H1 (cell line): ENCODE measurements at regions not wholly inside any gene's neighbourhood (a gene's known extent, or its start where the extent isn't known, plus 50 kb on each side); places are given as distances from the start of the nearest gene placed in this dataset.

Experiments
- CTCF ChIA-PET: fragments of 300-600 bp; sonication (Branson Sonifier 250); formaldehyde crosslinking; loops from one replicate; lab custom pipeline; 2021; ENCODE audit not compliant: partially characterized antibody; lab: Charles Lee
- POLR2A ChIA-PET: fragments of 300-600 bp; sonication (Branson Sonifier 250); formaldehyde crosslinking; loops from one replicate; lab custom pipeline; 2021; ENCODE audit warnings: inconsistent platforms; ENCODE audit not compliant: partially characterized antibody; lab: Charles Lee
- DNase-seq, 2 experiments: peaks; one replicate each; pipeline versions ENCODE4 v3.0.0 to v3.0.0-alpha.2; 2010 to 2022; ENCODE audit warnings: low spot score in 2 of 2, low read depth in 1 of 2, mixed read lengths in 1 of 2
- FAIRE-seq: peaks from 2 replicates; lab custom pipeline; 2011; peaks lifted over from hg19 to GRCh38; lab: Jason Lieb, UNC
- H2AFZ ChIP-seq: 2 replicates; pipeline ENCODE4 v1.8.1; 2012; ENCODE audit warnings: low read length, inconsistent platforms
- H2AK5ac ChIP-seq: 2 replicates; pipeline ENCODE4 v1.6.1; 2013; ENCODE audit warnings: low read depth, low read length
- H2BK120ac ChIP-seq: replicated peaks from 2 replicates; pipeline ENCODE3; 2013; ENCODE audit warnings: low read depth, low read length, inconsistent platforms
- H2BK12ac ChIP-seq: 2 replicates; pipeline ENCODE4 v1.6.1; 2013; ENCODE audit warnings: low read depth, low read length
- H2BK15ac ChIP-seq: 2 replicates; pipeline ENCODE4 v1.6.1; 2013; ENCODE audit warnings: low read length
- H2BK20ac ChIP-seq: 2 replicates; pipeline ENCODE4 v1.6.1; 2013; ENCODE audit warnings: low read length
- H2BK5ac ChIP-seq: 2 replicates; pipeline ENCODE4 v1.6.1; 2013; ENCODE audit warnings: low read depth, low read length
- H3K14ac ChIP-seq: 2 replicates; pipeline ENCODE4 v1.6.1; 2013; ENCODE audit warnings: inconsistent platforms; ENCODE audit not compliant: insufficient read length
- H3K18ac ChIP-seq: 2 replicates; pipeline ENCODE4 v1.6.1; 2013; ENCODE audit warnings: low read length; ENCODE audit errors: extremely low read depth
- H3K23ac ChIP-seq: 2 replicates; pipeline ENCODE4 v1.6.1; 2013; ENCODE audit warnings: inconsistent platforms; ENCODE audit not compliant: insufficient read length
- H3K23me2 ChIP-seq: 2 replicates; pipeline ENCODE4 v1.6.1; 2013; ENCODE audit warnings: low read depth, low read length
- H3K27ac ChIP-seq: 2 replicates; pipeline ENCODE4 v1.6.1; 2011; ENCODE audit warnings: low read depth, low read length, inconsistent platforms
- H3K27me3 ChIP-seq, 4 experiments: replicated peaks in 1 of 4; 1 replicate in 1 of 4; 2 replicates in 3 of 4; pipeline versions ENCODE4 v1.6.1 to v1.8.1; 2011 to 2013; ENCODE audit warnings: low read length in 3 of 4, mild to moderate bottlenecking in 3 of 4, inconsistent platforms in 2 of 4, mixed read lengths in 2 of 4, moderate library complexity in 1 of 4; ENCODE audit not compliant: control insufficient read depth in 3 of 4, insufficient read depth in 3 of 4; ENCODE audit errors: extremely low read depth in 1 of 4
- H3K36me3 ChIP-seq, 4 experiments: 2 replicates each; pipeline versions ENCODE4 v1.6.1 to v1.8.1; 2011 to 2013; ENCODE audit warnings: mild to moderate bottlenecking in 4 of 4, low read length in 3 of 4, moderate library complexity in 2 of 4, control low read depth in 1 of 4, inconsistent platforms in 1 of 4; ENCODE audit not compliant: insufficient read depth in 4 of 4, control insufficient read depth in 2 of 4
- H3K4ac ChIP-seq: replicated peaks from 2 replicates; pipeline ENCODE3; 2013; ENCODE audit warnings: low read length, low read depth, mixed read lengths, inconsistent platforms; ENCODE audit not compliant: insufficient read length
- H3K4me1 ChIP-seq, 4 experiments: replicated peaks in 1 of 4; 1 replicate in 1 of 4; 2 replicates in 3 of 4; pipeline versions ENCODE4 v1.6.1 to v1.8.1; 2011 to 2013; ENCODE audit warnings: low read length in 3 of 4, inconsistent platforms in 2 of 4, mixed read lengths in 1 of 4; ENCODE audit not compliant: insufficient read depth in 4 of 4, control insufficient read depth in 3 of 4
- H3K4me2 ChIP-seq, 2 experiments: 2 replicates each; pipeline versions ENCODE4 v1.6.1 to v1.8.1; 2011 to 2013; ENCODE audit warnings: low read depth in 2 of 2, low read length in 2 of 2, control low read depth in 1 of 2, inconsistent platforms in 1 of 2, mild to moderate bottlenecking in 1 of 2; ENCODE audit not compliant: insufficient read depth in 1 of 2
- H3K4me3 ChIP-seq, 4 experiments: fragments of 200-600, 300-600 bp in 1 of 4; sonication (generic), shearing (Covaris generic), sonication (Bioruptor Twin) in 1 of 4; 2 replicates each; pipeline versions ENCODE4 v1.5.1 to v1.8.1; 2011 to 2016; ENCODE audit warnings: low read length in 4 of 4, low read depth in 3 of 4, control low read depth in 2 of 4, inconsistent platforms in 2 of 4, mild to moderate bottlenecking in 2 of 4, mixed read lengths in 1 of 4, moderate library complexity in 1 of 4; ENCODE audit not compliant: insufficient read depth in 2 of 4; ENCODE audit errors: extremely low read depth in 1 of 4
- H3K56ac ChIP-seq: replicated peaks from 2 replicates; pipeline ENCODE3; 2013; ENCODE audit warnings: low read depth, mild to moderate bottlenecking, mixed read lengths, low read length, inconsistent platforms; ENCODE audit not compliant: insufficient read length
- H3K79me1 ChIP-seq: 2 replicates; pipeline ENCODE4 v1.6.1; 2013; ENCODE audit warnings: low read depth, low read length, control low read depth
- H3K79me2 ChIP-seq, 2 experiments: 2 replicates each; pipeline versions ENCODE4 v1.6.1 to v1.8.1; 2012 to 2013; ENCODE audit warnings: low read length in 2 of 2, mild to moderate bottlenecking in 2 of 2, inconsistent platforms in 1 of 2; ENCODE audit not compliant: insufficient read depth in 2 of 2, control insufficient read depth in 1 of 2
- H3K9ac ChIP-seq, 4 experiments: replicated peaks in 1 of 4; 1 replicate in 1 of 4; 2 replicates in 3 of 4; pipeline versions ENCODE4 v1.6.1 to v1.8.1; 2011 to 2013; ENCODE audit warnings: low read depth in 3 of 4, low read length in 3 of 4, control low read depth in 2 of 4, mild to moderate bottlenecking in 2 of 4, moderate library complexity in 2 of 4, inconsistent platforms in 1 of 4; ENCODE audit errors: extremely low read depth in 1 of 4
- H3K9me3 ChIP-seq, 2 experiments: 2 replicates each; pipeline versions ENCODE4 v1.6.1 to v1.8.1; 2012 to 2013; ENCODE audit warnings: mild to moderate bottlenecking in 2 of 2, moderate library complexity in 2 of 2, control low read depth in 1 of 2, inconsistent platforms in 1 of 2, low read depth in 1 of 2, low read length in 1 of 2, mixed read lengths in 1 of 2; ENCODE audit not compliant: insufficient read depth in 2 of 2
- H4K20me1 ChIP-seq, 2 experiments: replicated peaks in 1 of 2; 2 replicates each; pipeline versions ENCODE3 to v1.8.1; 2011 to 2013; ENCODE audit warnings: inconsistent platforms in 2 of 2, low read length in 2 of 2, mild to moderate bottlenecking in 1 of 2; ENCODE audit not compliant: insufficient read depth in 2 of 2, control insufficient read depth in 1 of 2
- H4K5ac ChIP-seq: 2 replicates; pipeline ENCODE4 v1.6.1; 2013; ENCODE audit warnings: low read length, low read depth, mixed read lengths, inconsistent platforms; ENCODE audit not compliant: insufficient read length
- H4K8ac ChIP-seq: 2 replicates; pipeline ENCODE4 v1.8.0; 2013; ENCODE audit warnings: mild to moderate bottlenecking, moderate library complexity, low read length, inconsistent platforms; ENCODE audit not compliant: insufficient read depth; ENCODE audit errors: extremely low read depth
- H4K91ac ChIP-seq: replicated peaks from 2 replicates; pipeline ENCODE3; 2013; ENCODE audit warnings: low read length, mixed read lengths, inconsistent platforms; ENCODE audit not compliant: insufficient read length
- CTCF ChIP-seq, 3 experiments: IDR thresholded peaks; 1 replicate in 2 of 3; 2 replicates in 1 of 3; pipeline versions ENCODE4 v1.5.1 to v1.6.1; 2011; ENCODE audit warnings: low read length in 3 of 3, mild to moderate bottlenecking in 3 of 3, inconsistent platforms in 2 of 3, low read depth in 1 of 3, moderate library complexity in 1 of 3; ENCODE audit not compliant: insufficient read depth in 1 of 3; ENCODE audit errors: control extremely low read depth in 1 of 3
- KDM5A ChIP-seq: fragments of 200-600 bp; IDR thresholded peaks from 2 replicates; pipeline ENCODE4 v1.7.1; 2012; ENCODE audit warnings: mild to moderate bottlenecking, low read length, inconsistent platforms, mixed read lengths
- RAD21 ChIP-seq, 2 experiments: IDR thresholded peaks in 1 of 2; conservative IDR thresholded peaks in 1 of 2; 2 replicates each; pipeline ENCODE4 v1.6.1; 2011; ENCODE audit warnings: low read depth in 2 of 2, low read length in 2 of 2, improper control_type of control experiment in 1 of 2, inconsistent platforms in 1 of 2, mild to moderate bottlenecking in 1 of 2, moderate library complexity in 1 of 2
- WGBS, 2 experiments: shearing (Covaris generic) in 1 of 2; methylation state at CpG; one replicate each; pipeline versions ENCODE4 v1.1.6 to v1.1.7; 2013 to 2015; ENCODE audit warnings: low lambda C conversion rate in 2 of 2, mixed read lengths in 2 of 2, inconsistent platforms in 1 of 2, low coverage in 1 of 2, missing lambda C conversion rate in 1 of 2; ENCODE audit not compliant: insufficient replicate concordance in 2 of 2, insufficient coverage in 1 of 2, insufficient read length in 1 of 2; ENCODE audit errors: extremely low coverage in 1 of 2, missing lambda C conversion rate in 1 of 2; 5-methylcytosine and 5-hydroxymethylcytosine counted together

- H2BK120ac ChIP-seq = no peak overlapping the region
- H3K4me3 ChIP-seq = no peak overlapping the region
- H3K79me1 ChIP-seq = no peaks in the 10 kb centered on the region
- H3K4me1 ChIP-seq = peaks cover 0 to 3% (median 1%) of the 10 kb centered on the region in 4 experiments; a peak in 2 of 7 replicates
- no peak overlapping the region for H2AK5ac ChIP-seq
- no peaks in the 10 kb centered on the region for H3K36me3 ChIP-seq
- H3K23ac ChIP-seq = no peak overlapping the region
- H4K8ac ChIP-seq = no peak overlapping the region
- no peak overlapping the region for H4K91ac ChIP-seq
- ChIA-PET CTCF (interaction anchor here (0.9 to 2.1 kb wide), 7 partner anchors 12 to 577 kb away, joined by 3 to 18 read pairs (median 3); no protein-coding TSS in a partner anchor), POLR2A (no interaction called here)
- WGBS, 2 experiments = 79% methylated on average over 7 of the region's 7 CpGs; no CpG with 5 or more reads in 1 of the 2 experiments
- H3K4ac ChIP-seq = no peak overlapping the region
- no peak overlapping the region for H2BK5ac ChIP-seq
- no peak overlapping the region for H3K27ac ChIP-seq
- H4K5ac ChIP-seq = no peak overlapping the region
- no peak overlapping the region for H3K9ac ChIP-seq
- no peaks in the 10 kb centered on the region for H3K79me2 ChIP-seq
- no peak overlapping the region for H3K18ac ChIP-seq
- no peak overlapping the region for H3K14ac ChIP-seq
- H3K23me2 ChIP-seq = no peaks in the 10 kb centered on the region
- H4K20me1 ChIP-seq = no peaks in the 10 kb centered on the region
- no peak overlapping the region for H3K4me2 ChIP-seq
- no peak overlapping the region for H2BK12ac ChIP-seq
- FAIRE-seq (peak; percentile 57), DNase-seq (peak in 1 of 2 experiments; percentile 46)
- H3K9me3 ChIP-seq = no peaks in the 10 kb centered on the region
- peak overlapping the region; percentile 90; the same call in 1 of the 2 replicates for H2AFZ ChIP-seq
- H3K56ac ChIP-seq = no peak overlapping the region
- no peaks in the 10 kb centered on the region for H3K27me3 ChIP-seq
- no peak for TF ChIP-seq KDM5A
- TF ChIP-seq CTCF (IDR thresholded peaks at IDR 0.05; ENCODE audit: control extremely low read depth in 1 of 3, insufficient read depth in 1 of 3, low read depth in 1 of 3, low read length in 3 of 3) = peak in 2 of 3 experiments; percentile 34 to 42; a peak in 3 of 4 replicates
- TF ChIP-seq RAD21 (IDR thresholded peaks at IDR 0.05 in 1 of 2, conservative IDR thresholded peaks at IDR 0.05 in 1 of 2; ENCODE audit: low read depth in 2 of 2, low read length in 2 of 2) = peak; percentile 66 to 70
- no peak overlapping the region for H2BK20ac ChIP-seq
- no peak overlapping the region for H2BK15ac ChIP-seq
These were observed 272.8 kb upstream of the SLC35B3 start for GRCh38 chr6:8707956-8708772.
